ENCODE measurements at regions not wholly inside any gene's neighbourhood (a gene's known extent, or its start where the extent isn't known, plus 50 kb on each side); places are given as distances from the start of the nearest gene placed in this dataset.

DNA sequence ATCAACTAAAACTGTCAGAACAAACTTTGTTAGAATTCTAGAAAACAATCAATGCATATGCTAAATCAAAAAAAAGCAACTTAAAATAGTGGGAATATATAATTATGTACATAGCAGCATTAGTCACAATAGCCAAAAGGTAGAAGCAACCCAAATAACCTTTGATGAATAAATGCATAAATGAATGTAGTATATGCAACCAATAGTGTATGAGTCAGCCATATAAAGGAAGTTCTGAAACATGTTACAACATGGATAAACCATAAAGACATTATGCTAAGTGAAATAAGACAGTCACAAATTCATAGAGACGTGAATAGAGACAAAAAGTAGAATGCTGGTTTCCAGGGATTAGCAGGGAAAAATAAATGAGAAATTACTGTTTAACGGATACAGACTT is 762.8 kb upstream of the INTU start:
- TF ChIP-seq, protein P1, sequence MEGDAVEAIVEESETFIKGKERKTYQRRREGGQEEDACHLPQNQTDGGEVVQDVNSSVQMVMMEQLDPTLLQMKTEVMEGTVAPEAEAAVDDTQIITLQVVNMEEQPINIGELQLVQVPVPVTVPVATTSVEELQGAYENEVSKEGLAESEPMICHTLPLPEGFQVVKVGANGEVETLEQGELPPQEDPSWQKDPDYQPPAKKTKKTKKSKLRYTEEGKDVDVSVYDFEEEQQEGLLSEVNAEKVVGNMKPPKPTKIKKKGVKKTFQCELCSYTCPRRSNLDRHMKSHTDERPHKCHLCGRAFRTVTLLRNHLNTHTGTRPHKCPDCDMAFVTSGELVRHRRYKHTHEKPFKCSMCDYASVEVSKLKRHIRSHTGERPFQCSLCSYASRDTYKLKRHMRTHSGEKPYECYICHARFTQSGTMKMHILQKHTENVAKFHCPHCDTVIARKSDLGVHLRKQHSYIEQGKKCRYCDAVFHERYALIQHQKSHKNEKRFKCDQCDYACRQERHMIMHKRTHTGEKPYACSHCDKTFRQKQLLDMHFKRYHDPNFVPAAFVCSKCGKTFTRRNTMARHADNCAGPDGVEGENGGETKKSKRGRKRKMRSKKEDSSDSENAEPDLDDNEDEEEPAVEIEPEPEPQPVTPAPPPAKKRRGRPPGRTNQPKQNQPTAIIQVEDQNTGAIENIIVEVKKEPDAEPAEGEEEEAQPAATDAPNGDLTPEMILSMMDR (IDR thresholded peaks at IDR 0.05; ENCODE audit: insufficient read depth, low read depth, low read length) = no peak
- no peak for TF ChIP-seq EZH2 (IDR thresholded peaks at IDR 0.05; ENCODE audit: insufficient read depth, low read length)
